Breast epithelium (tissue), 3 donors: ENCODE measurements at regions not wholly inside any gene's neighbourhood (a gene's known extent, or its start where the extent isn't known, plus 50 kb on each side); places are given as distances from the start of the nearest gene placed in this dataset.

Source experiments
- CTCF ChIP-seq, 3 donors: fragments of 450-650 bp; IDR thresholded peaks; one replicate each; pipeline ENCODE4 v1.5.1; 2016 to 2017; ENCODE audit warnings: antibody characterized with exemption in 3 of 3, mild to moderate bottlenecking in 3 of 3, moderate library complexity in 3 of 3
- POLR2AphosphoS5 ChIP-seq, 3 donors: sonication (generic); formaldehyde crosslinking; IDR thresholded peaks; one replicate each; pipeline ENCODE4 v1.6.1; 2017; ENCODE audit warnings: antibody characterized with exemption in 3 of 3

GRCh38 chr10:4111643-4112042, 326.6 kb upstream of the KLF6 start:
- TF ChIP-seq CTCF (IDR thresholded peaks at IDR 0.05) (no peak), POLR2AphosphoS5 (IDR thresholded peaks at IDR 0.05) (no peak)
